ENCODE measurements at regions not wholly inside any gene's neighbourhood (a gene's known extent, or its start where the extent isn't known, plus 50 kb on each side); places are given as distances from the start of the nearest gene placed in this dataset.

DNA sequence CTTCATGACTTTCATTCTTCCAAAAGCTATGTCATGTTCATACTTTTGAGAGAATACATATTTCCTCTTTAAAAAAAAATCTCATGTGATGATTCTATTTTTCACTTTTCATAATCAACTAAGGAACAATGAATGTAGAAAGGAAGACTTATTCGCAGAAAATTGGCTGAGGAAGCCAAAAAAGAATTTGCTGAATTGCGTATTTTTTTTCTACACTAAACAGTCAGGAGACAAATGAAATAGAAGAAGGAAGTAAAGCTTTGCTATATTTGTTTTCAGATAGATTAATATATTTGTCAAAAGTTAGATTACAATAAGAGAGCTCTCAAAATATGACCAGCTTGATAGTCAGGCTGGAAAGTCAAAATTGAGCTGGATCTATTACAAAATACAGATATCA lies 504.2 kb downstream of the ANXA1 start:
- no peak for DNase-seq (ENCODE audit: low read depth)

DNA sequence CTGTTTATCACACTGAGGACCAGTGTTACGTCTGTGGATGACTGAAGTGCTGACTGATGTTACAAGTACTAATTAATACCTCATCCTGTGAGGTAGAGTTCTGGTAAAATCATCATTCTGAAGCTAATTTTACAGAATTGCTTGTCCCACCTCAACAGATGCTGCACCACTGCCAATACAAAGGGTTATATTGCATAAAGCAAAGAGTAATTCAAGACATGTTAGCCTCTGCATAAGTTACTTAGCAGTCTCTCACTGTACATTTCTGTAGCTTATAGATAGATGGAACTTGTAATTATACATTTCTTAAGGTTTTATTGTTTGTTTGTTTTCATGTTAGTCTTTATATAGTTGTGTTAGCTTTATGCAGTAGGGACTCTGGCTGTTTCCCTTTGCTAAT lies 513.6 kb downstream of the ANXA1 start:
- DNase-seq (ENCODE audit: low read depth), result no peak

GRCh38 chr9:73667749-73668148 lies 516.1 kb downstream of the ANXA1 start:
- no peak for DNase-seq (ENCODE audit: low read depth)

DNA sequence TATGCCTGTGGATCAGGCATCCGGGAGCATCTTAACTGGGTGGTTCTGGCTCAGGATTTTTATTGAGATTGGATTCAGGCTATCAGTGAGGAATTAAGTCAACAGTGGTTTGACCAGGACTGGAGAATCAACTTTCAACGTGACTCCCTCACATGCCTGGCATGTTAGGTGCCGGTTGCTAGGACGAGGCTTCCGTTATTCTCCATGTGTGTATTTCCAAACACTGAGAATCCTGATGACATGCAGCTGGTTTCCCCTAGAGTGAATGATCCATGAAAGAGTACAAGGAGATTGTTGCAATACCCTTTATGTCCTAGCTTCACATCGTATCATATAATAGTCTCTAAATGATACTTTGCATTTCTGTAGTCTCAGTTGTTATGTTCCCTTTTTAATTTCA lies 529.2 kb downstream of the ANXA1 start:
- no peak for DNase-seq (ENCODE audit: low read depth)

GRCh38 chr9:73682789-73683188 lies 531.1 kb downstream of the ANXA1 start:
- no peak for DNase-seq (ENCODE audit: low read depth)

DNA sequence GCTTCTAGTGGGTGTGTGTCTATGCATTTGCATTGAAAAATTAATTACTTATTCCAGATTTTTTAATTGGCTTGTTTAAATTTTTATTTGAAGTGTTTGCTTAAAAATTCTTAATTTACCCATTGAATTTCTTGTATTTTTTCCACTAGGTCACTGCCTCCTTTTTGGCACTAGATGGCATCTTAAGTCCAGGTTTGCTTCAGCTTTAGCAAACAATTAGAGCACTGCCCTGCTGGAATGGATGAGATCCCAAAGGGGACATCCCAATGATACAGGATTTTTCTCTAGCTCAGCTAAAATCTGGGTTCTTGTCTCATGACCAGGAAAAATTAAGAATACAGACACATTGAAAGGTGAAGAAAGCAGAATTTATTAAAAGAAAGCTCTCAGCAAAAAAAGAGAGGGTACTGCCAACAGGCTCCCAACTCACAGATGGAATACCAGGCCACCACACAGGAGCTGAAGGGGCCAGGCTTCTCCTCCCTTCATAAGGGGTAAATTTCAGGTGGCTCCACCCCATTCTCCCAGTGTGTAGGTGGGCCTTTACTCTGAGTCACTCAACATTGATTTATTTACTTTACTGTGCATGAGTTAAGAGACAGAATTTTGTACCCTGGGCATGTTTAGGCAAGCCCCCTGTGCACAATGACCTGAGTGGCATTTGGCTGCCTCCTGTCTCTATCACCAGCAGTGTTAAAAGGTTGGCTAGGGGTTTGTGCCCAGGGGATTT lies 532.4 kb downstream of the ANXA1 start:
- DNase-seq (ENCODE audit: low read depth), result no peak

DNA sequence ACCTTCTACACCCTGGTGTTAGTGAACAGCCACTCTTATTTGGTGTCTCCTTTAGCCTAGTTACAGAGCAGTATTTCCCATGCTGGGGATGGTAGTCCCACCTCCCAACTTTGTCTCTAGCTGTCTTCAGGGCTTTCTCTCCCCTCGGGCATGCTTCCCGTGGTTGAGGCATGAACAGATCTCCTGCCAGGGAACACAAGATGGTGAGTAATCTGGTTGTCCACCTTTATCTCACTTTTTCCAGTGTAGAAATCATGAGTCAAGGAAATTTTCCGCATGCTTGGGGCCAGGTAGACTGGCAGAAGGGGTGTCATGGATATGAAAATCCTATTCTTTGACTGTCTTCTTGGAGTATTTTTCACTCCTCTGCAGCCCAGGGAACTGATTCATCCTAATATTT lies 532.9 kb downstream of the ANXA1 start:
- DNase-seq (ENCODE audit: low read depth), result no peak

DNA sequence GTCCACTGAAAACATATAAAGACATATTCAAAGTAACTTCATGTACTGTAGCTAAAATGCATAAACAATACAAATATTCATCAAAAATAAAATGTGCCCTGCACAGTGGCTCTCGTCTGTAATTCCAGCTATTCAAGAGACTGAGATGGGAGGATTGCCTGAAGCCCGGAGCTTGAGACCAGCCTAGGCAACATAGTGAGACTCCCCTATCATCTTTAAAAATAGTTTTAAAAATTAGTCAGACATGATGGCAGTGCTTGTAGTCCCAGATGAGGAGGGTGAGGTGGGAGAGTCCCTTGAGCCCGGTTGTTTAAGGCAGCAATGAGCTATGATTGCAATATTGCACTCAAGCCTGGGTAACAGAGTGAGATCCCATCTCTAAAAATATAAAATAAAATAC lies 534.1 kb downstream of the ANXA1 start:
- no peak for DNase-seq (ENCODE audit: low read depth)

DNA sequence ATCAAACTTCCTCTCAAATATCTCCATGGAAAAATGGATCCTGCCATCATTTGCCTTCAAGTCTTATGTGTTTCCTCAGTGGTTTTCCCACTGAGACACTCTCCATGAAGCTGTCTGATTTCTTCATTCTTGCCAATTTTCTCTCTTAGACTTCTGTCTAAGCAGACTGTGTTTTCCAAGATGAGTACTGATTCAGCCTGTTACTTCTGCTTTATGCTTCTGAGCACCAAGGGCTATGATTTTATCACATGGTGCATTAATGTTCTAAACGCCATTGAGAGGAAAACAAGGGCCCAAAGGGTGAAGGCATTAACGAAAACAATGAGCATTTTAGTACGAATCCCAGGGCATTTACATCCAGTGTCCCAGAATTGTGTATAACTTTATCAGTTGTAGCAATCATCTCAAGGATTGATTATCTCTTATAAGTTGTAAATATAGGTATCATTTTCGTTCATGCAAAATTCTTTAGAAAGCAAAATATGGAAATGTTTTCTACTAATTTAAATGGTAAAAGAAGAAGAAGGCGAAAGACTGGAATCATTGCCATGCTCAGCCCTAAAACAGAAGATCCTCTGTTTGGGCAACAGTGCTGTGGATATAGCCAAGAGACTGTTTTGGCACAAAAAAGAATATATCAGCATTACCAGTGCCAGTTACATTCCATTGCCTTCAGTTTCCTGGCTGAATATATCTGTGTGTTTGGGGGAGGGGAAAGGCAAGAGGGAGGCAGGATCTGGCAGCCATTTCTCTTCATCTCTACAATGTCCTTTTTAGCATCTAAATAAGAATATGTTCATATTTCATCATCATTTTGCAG lies 537.6 kb downstream of the ANXA1 start:
- no peak for DNase-seq (ENCODE audit: low read depth)

GRCh38 chr9:73701415-73702057 lies 549.9 kb downstream of the ANXA1 start:
- no peak for DNase-seq (ENCODE audit: low read depth)

DNA sequence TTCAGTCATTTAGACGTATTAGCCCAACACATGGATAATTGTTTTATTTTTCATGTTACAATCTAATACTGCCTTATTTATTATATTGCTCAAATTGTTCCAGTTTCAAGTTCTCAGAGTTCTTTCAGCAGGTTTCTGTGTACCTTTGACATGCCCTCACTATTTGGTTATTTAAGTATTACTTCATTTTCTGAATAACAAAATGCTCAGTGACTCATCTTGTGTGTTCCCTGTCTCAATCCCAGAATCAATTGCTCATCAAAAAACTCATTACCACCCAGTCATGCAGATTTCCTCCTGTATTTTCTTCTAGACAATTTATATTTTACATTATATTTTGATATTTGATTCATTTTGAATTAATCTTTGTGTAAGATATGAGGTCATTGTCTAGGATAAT lies 562.6 kb downstream of the ANXA1 start:
- DNase-seq (ENCODE audit: low read depth), result no peak

GRCh38 chr9:73715591-73715990 lies 563.9 kb downstream of the ANXA1 start:
- no peak for DNase-seq (ENCODE audit: low read depth)

- no peak for DNase-seq (ENCODE audit: low read depth)
These were observed 568.0 kb downstream of the ANXA1 start for GRCh38 chr9:73719660-73720059.

DNA sequence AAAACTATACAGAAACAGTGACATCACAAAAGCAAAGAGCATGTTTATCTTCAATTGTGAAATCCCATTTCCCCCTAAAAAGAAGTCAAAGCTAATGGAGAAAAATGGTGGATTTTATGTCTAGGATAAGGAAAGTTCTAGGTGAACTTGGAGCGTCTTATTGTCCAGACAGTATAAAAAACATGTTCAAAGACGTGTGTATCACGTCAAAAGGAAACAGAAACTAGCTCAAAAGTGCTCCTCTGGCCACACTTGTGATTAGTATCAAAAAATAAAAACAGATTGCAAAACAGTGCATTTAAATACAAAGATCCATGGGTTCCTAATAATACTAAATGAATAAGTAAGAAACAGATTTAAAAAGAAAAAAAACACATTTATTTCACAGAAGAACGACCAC lies 568.9 kb downstream of the ANXA1 start:
- no peak for DNase-seq (ENCODE audit: low read depth)

GRCh38 chr9:73736270-73736669 lies 584.6 kb downstream of the ANXA1 start:
- no peak for DNase-seq (ENCODE audit: low read depth)

- DNase-seq (ENCODE audit: low read depth), result no peak
These were observed 587.3 kb downstream of the ANXA1 start for GRCh38 chr9:73738741-73739530.

DNA sequence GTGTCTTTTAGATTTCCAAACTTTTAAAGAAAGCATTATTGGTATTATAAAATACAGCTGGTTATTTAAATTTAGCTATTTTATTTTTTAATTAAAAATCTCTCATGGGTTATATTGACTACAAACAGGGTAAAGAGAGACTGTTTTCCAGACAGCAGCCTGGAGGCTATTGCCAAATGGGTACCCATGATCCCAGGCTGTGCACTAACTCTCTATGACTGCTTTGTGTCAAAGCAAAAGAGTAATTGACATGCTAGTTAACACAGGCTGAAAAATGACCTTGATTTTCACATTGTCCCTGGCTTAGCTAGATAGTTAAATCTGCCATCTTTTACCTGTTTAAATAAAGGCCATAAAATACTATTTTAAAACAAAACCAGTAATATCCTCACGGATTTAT lies 589.7 kb downstream of the ANXA1 start:
- DNase-seq (ENCODE audit: low read depth), result no peak

DNA sequence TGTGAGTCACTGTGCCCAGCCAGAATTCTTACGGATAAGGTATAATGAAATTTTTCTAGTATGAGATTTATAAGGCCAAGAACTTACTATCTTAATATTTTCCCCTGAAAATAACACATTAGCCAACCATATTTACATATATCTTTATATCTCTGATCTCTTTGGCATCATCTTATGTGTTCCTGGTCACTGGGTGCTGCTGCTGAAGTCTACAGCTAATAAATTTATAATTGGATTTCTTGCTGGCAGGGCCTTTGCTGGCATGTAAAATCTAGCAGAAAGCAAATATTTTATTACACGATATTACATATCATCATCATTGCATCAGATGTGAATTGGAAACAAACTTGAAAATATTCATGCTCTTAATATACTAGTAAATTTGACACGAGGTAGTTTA lies 590.7 kb downstream of the ANXA1 start:
- DNase-seq (ENCODE audit: low read depth), result no peak

DNA sequence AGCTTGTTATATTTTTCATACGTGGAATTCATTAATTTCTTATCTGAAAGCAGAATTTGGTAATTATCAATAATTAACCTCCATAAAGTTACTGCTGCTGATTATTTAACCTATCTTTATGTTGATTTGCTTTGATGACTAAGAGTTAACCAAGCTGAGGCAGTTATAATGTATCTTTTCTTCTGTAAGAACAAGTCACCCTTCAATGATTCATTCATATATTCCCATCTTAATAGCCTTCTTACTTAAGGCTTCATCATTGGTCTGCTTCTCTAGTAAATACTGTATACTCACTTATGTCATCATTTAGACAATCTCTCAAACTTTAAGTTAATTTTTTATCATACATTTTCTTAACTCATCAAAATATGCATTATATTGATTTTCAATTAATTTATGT lies 592.2 kb downstream of the ANXA1 start:
- DNase-seq (ENCODE audit: low read depth), result no peak

DNA sequence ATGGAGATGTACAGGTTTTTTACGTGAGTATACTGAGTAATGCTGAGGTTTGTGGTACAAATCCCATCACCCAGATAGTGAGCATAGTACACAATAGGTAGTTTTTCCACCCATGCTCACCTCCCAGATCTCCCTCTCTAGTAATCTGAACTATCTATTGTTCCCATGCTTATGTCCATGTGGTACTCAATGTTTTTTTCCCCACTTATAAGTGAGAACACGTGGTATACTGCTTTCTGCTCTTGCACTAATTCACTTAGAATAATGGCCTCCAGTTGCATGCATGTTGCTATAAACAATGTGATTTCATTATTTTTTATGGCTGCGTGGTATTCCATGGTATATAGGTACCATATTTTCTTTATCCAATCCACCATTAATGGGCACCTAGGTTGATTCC lies 593.9 kb downstream of the ANXA1 start:
- no peak for DNase-seq (ENCODE audit: low read depth)

- no peak for DNase-seq (ENCODE audit: low read depth)
These were observed 601.5 kb downstream of the ANXA1 start for GRCh38 chr9:73753171-73753570.

- no peak for DNase-seq (ENCODE audit: low read depth)
These were observed 610.2 kb downstream of the ANXA1 start for GRCh38 chr9:73761905-73762304.
